Peyer's patch (tissue), 4 donors: ENCODE measurements at regions not wholly inside any gene's neighbourhood (a gene's known extent, or its start where the extent isn't known, plus 50 kb on each side); places are given as distances from the start of the nearest gene placed in this dataset.

Experiments used
- CTCF ChIP-seq, 6 experiments: fragments of 450-650 bp in 4 of 6; fragments of 200-600 bp in 2 of 6; sonication (generic) in 1 of 6; IDR thresholded peaks; one replicate each; pipeline ENCODE4 v1.5.1; 2017 to 2019; ENCODE audit warnings: antibody characterized with exemption in 6 of 6, mild to moderate bottlenecking in 3 of 6, moderate library complexity in 1 of 6
- POLR2A ChIP-seq, 2 donors: fragments of 450-650 bp; IDR thresholded peaks; one replicate each; pipeline ENCODE4 v1.5.1; 2017; ENCODE audit warnings: antibody characterized with exemption in 2 of 2, mild to moderate bottlenecking in 2 of 2, moderate library complexity in 2 of 2

- TF ChIP-seq CTCF (IDR thresholded peaks at IDR 0.05) = no peak
- no peak for TF ChIP-seq POLR2A (IDR thresholded peaks at IDR 0.05)
These were observed 502.3 kb upstream of the FOXG1 start for GRCh38 chr14:28264306-28264705.
